Gastroesophageal sphincter (tissue), 3 donors: ENCODE measurements at regions not wholly inside any gene's neighbourhood (a gene's known extent, or its start where the extent isn't known, plus 50 kb on each side); places are given as distances from the start of the nearest gene placed in this dataset.

Experiments
- EP300 ChIP-seq: sonication (generic); formaldehyde crosslinking; IDR thresholded peaks from one replicate; pipeline ENCODE4 v1.6.1; 2017; ENCODE audit warnings: antibody characterized with exemption, mild to moderate bottlenecking
- TF ChIP-seq, protein P1 (sequence below), 4 experiments: fragments of 200-600 bp in 2 of 4; fragments of 450-650 bp in 2 of 4; sonication (generic) in 1 of 4; IDR thresholded peaks; one replicate each; pipeline ENCODE4 v1.5.1; 2017 to 2019; ENCODE audit warnings: antibody characterized with exemption in 4 of 4, mild to moderate bottlenecking in 2 of 4, moderate library complexity in 2 of 4

DNA sequence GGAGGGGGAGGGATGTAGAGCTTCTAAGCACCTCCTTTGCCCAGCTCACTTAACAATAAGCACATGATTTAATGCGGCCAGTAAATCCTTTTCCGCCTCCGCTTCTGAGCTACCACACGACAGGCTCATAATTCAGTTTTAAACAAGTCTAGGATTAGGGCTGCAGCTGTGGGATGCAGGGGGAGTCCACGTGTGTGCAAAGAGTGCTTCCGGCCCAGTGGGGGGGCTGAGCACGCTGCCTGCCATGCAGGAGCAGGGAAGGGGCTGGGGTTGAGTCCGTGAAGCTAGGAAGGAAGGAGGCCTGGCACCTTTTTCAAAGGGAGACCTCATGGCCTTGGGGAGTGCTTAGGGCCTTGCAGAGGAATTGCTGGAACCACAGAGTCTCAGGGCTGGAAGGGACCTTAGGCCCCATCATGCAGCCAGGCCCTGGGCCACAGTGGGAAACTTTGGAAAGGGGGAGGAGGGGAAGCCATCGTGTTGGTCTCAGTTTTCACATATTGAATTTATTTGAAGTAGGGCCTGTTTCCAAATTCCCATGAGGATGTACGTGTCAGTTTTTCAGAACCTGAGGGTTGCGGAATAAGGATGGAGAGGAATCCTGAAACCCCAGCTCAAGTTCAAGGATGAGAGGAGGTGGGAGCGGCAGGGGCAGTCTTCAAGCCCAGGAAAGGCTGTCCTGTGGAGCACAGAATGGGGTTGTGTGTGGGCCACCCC is 96.1 kb downstream of the VEGFA start:
- TF ChIP-seq, protein P1, sequence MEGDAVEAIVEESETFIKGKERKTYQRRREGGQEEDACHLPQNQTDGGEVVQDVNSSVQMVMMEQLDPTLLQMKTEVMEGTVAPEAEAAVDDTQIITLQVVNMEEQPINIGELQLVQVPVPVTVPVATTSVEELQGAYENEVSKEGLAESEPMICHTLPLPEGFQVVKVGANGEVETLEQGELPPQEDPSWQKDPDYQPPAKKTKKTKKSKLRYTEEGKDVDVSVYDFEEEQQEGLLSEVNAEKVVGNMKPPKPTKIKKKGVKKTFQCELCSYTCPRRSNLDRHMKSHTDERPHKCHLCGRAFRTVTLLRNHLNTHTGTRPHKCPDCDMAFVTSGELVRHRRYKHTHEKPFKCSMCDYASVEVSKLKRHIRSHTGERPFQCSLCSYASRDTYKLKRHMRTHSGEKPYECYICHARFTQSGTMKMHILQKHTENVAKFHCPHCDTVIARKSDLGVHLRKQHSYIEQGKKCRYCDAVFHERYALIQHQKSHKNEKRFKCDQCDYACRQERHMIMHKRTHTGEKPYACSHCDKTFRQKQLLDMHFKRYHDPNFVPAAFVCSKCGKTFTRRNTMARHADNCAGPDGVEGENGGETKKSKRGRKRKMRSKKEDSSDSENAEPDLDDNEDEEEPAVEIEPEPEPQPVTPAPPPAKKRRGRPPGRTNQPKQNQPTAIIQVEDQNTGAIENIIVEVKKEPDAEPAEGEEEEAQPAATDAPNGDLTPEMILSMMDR (IDR thresholded peaks at IDR 0.05): no peak
- TF ChIP-seq EP300: no peak
